HepG2 (cell line): ENCODE measurements at regions not wholly inside any gene's neighbourhood (a gene's known extent, or its start where the extent isn't known, plus 50 kb on each side); places are given as distances from the start of the nearest gene placed in this dataset.

Experiments used
- ATAC-seq: fragments of 200-7000 bp; cut with Tn5 transposase; 3 replicates; pipeline ENCODE4 v1.9.1; 2020; ENCODE audit warnings: mild to moderate bottlenecking, moderate library complexity
- BruUV-seq: library from RNA; stranded (reverse); fragments of 400-500 nt; replicated peaks from 2 replicates; lab custom pipeline; 2021; lab: Mats Ljungman, UMichigan
- CTCF ChIA-PET: fragments of 300-600 bp; formaldehyde crosslinking; extraction: SDS; loops from one replicate; lab custom pipeline; 2021; ENCODE audit warnings: low total read pairs, inconsistent platforms, low intra/inter-chr PET ratio; lab: Yijun Ruan, JAX
- POLR2A ChIA-PET: fragments of 350-600 bp; sonication (Branson Sonifier 250); formaldehyde crosslinking; loops from one replicate; lab custom pipeline; 2020; ENCODE audit warnings: antibody characterized with exemption, inconsistent platforms; lab: Yijun Ruan, JAX
- DNase-seq: peaks from one replicate; pipeline ENCODE4 v3.0.0-alpha.2; 2015; ENCODE audit warnings: low spot score
- FAIRE-seq: peaks from 3 replicates; lab custom pipeline; 2011; peaks lifted over from hg19 to GRCh38; lab: Jason Lieb, UNC
- H2AFZ ChIP-seq: one replicate; pipeline ENCODE4 v1.6.1; 2011; ENCODE audit warnings: low read length, inconsistent platforms
- H3K27ac ChIP-seq: fragments of 300-600 bp; 3 replicates; pipeline ENCODE4 v1.8.0; 2011; ENCODE audit warnings: mixed run types, mild to moderate bottlenecking, mixed read lengths, low read length, inconsistent platforms; ENCODE audit not compliant: insufficient read depth; ENCODE audit errors: extremely low read length
- H3K27me3 ChIP-seq, 2 experiments: fragments of 200-600 bp in 1 of 2; 2 replicates in 1 of 2; 3 replicates in 1 of 2; pipeline versions ENCODE4 v1.6.0 to v1.8.0; 2011; ENCODE audit warnings: low read length in 2 of 2, mild to moderate bottlenecking in 2 of 2, moderate library complexity in 2 of 2, inconsistent platforms in 1 of 2; ENCODE audit not compliant: insufficient read depth in 2 of 2, control insufficient read depth in 1 of 2
- H3K36me3 ChIP-seq, 2 experiments: fragments of 200-600 bp in 1 of 2; replicated peaks in 1 of 2; 2 replicates in 1 of 2; 3 replicates in 1 of 2; pipeline versions ENCODE4 v1.5.1 to v1.8.0; 2011; ENCODE audit warnings: low read length in 2 of 2, inconsistent platforms in 1 of 2; ENCODE audit not compliant: insufficient read depth in 2 of 2, control insufficient read depth in 1 of 2
- H3K4me1 ChIP-seq: 2 replicates; pipeline ENCODE4 v1.5.1; 2012; ENCODE audit warnings: low read length, inconsistent platforms; ENCODE audit not compliant: insufficient read depth
- H3K4me2 ChIP-seq: 2 replicates; pipeline ENCODE4 v1.6.0; 2011; ENCODE audit warnings: low read depth, low read length, inconsistent platforms
- H3K4me3 ChIP-seq, 3 experiments: fragments of 200-600 bp in 1 of 3; sonication (generic), shearing (Covaris generic) in 1 of 3; replicated peaks in 1 of 3; 2 replicates each; pipeline ENCODE4 v1.5.1; 2011 to 2016; ENCODE audit warnings: low read length in 3 of 3, inconsistent platforms in 2 of 3, low read depth in 2 of 3, mild to moderate bottlenecking in 2 of 3, control low read depth in 1 of 3, mixed read lengths in 1 of 3; ENCODE audit not compliant: insufficient read depth in 1 of 3
- H3K79me2 ChIP-seq: one replicate; pipeline ENCODE4 v1.6.1; 2011; ENCODE audit warnings: low read length, inconsistent platforms; ENCODE audit not compliant: insufficient read depth
- H3K9ac ChIP-seq: 2 replicates; pipeline ENCODE4 v1.6.0; 2011; ENCODE audit warnings: mild to moderate bottlenecking, low read depth, low read length, inconsistent platforms; ENCODE audit not compliant: insufficient read depth
- H3K9me3 ChIP-seq: 2 replicates; pipeline ENCODE4 v1.5.1; 2012; ENCODE audit warnings: mild to moderate bottlenecking, low read length
- H4K20me1 ChIP-seq: 2 replicates; pipeline ENCODE4 v1.6.0; 2011; ENCODE audit warnings: inconsistent platforms, mild to moderate bottlenecking, low read length, moderate library complexity; ENCODE audit not compliant: insufficient read depth
- FOXA3 ChIP-seq: IDR thresholded peaks from 2 replicates; pipeline ENCODE4 v1.6.1; 2016; ENCODE audit warnings: missing genetic modification reagents, missing compliant biosample characterization
- GTF2F1 ChIP-seq: fragments of 150-350 bp; IDR thresholded peaks from 2 replicates; pipeline ENCODE4 v1.6.1; 2014; ENCODE audit warnings: low read length
- GZF1 ChIP-seq: sonication (generic); formaldehyde crosslinking; IDR thresholded peaks from 2 replicates; pipeline ENCODE4 v1.5.1; 2020; ENCODE audit warnings: mild to moderate bottlenecking, missing genetic modification reagents
- HNRNPL ChIP-seq: fragments of 200-400 bp; formaldehyde crosslinking; IDR thresholded peaks from 2 replicates; pipeline ENCODE4 v1.6.1; 2017; ENCODE audit warnings: mild to moderate bottlenecking, low read depth, low read length
- HOXD1 ChIP-seq: sonication (generic); formaldehyde crosslinking; IDR thresholded peaks from 2 replicates; pipeline ENCODE4 v1.5.0; 2020; ENCODE audit warnings: missing genetic modification reagents
- MLXIP ChIP-seq: sonication (generic); formaldehyde crosslinking; IDR thresholded peaks from 2 replicates; pipeline ENCODE4 v1.9.0; 2021; ENCODE audit warnings: missing genetic modification reagents, borderline replicate concordance
- NFIB ChIP-seq: sonication (generic); formaldehyde crosslinking; IDR thresholded peaks from 2 replicates; pipeline ENCODE4 v1.9.0; 2021; ENCODE audit warnings: missing genetic modification reagents, mild to moderate bottlenecking, borderline replicate concordance
- NR3C1 ChIP-seq: sonication (generic); formaldehyde crosslinking; IDR thresholded peaks from 2 replicates; pipeline ENCODE4 v1.4.0; 2020; ENCODE audit warnings: missing genetic modification reagents
- RARG ChIP-seq: sonication (generic); formaldehyde crosslinking; IDR thresholded peaks from 2 replicates; pipeline ENCODE4 v1.4.0; 2020; ENCODE audit warnings: low read depth, mild to moderate bottlenecking, missing genetic modification reagents
- ZNF180 ChIP-seq: sonication (generic); formaldehyde crosslinking; IDR thresholded peaks from 2 replicates; pipeline ENCODE4 v1.4.0; 2020; ENCODE audit warnings: low read depth, missing genetic modification reagents, borderline replicate concordance
- ZNF441 ChIP-seq: sonication (generic); formaldehyde crosslinking; IDR thresholded peaks from 2 replicates; pipeline ENCODE4 v1.7.0; 2021; ENCODE audit warnings: missing genetic modification reagents, borderline replicate concordance
- ZSCAN5A ChIP-seq: sonication (generic); formaldehyde crosslinking; IDR thresholded peaks from 2 replicates; pipeline ENCODE4 v1.8.0; 2022; ENCODE audit warnings: mild to moderate bottlenecking, missing genetic modification reagents, borderline replicate concordance
- WGBS: methylation state at CpG from one replicate; pipeline ENCODE4 v1.1.6; 2017; ENCODE audit warnings: low lambda C conversion rate; 5-methylcytosine and 5-hydroxymethylcytosine counted together
- in situ Hi-C: cut with HindIII; loops from 2 replicates; pipeline ENCODE4 v1.10.0; 2017; ENCODE audit warnings: low pct_unique_long_range_greater_than_20kb; ENCODE audit not compliant: extremely low pct_ligation_motif_present
- intact Hi-C: fragments of 100-400 bp; cut with micrococcal nuclease; formaldehyde crosslinking; loops from one replicate; pipeline ENCODE4 v1.10.0; 2022; ENCODE audit not compliant: unreplicated experiment
- TF ChIP-seq, protein P1 (sequence below): sonication (generic); formaldehyde crosslinking; IDR thresholded peaks from 2 replicates; pipeline ENCODE4 v1.5.1; 2020; ENCODE audit warnings: missing genetic modification reagents, mild to moderate bottlenecking, borderline replicate concordance
- TF ChIP-seq, protein P2 (sequence below): sonication (generic); formaldehyde crosslinking; IDR thresholded peaks from 2 replicates; pipeline ENCODE4 v1.8.1; 2023; ENCODE audit warnings: mild to moderate bottlenecking, missing genetic modification reagents

DNA sequence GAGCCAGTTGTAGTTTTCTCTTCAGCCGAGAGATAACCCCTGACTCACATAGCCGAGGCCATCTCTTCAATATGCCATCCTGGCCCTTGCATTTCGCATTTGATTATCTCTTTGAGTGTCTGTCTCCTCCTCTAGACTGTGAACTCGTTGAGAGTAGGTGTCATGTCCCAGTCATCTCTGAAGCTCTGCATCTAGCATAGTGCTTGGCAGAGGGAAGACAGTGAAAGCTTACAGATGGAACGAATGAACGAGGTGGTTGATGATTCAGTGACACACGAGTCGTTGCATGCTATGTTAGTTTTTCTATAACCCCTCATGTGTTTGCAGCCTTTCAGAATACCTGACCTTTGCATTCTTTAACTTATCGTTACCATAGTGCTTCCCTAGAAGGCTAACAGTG lies 59.9 kb upstream of the CYRIA start:
- Histone ChIP-seq H3K9me3 (no peaks in the 10 kb centered on the region), H3K27me3 (no peaks in the 10 kb centered on the region), H3K27ac (no peak overlapping the region), H3K36me3 (no peaks in the 10 kb centered on the region), H3K4me3 (no peak overlapping the region), H3K79me2 (no peaks in the 10 kb centered on the region), H4K20me1 (no peaks in the 10 kb centered on the region), H3K9ac (no peak overlapping the region), H3K4me1 (no peaks in the 10 kb centered on the region), H2AFZ (no peak overlapping the region), H3K4me2 (no peak overlapping the region)
- ATAC-seq (no peak), FAIRE-seq (no peak), DNase-seq (no peak)
- 3% methylated on average over 9 of the region's 9 CpGs for WGBS
- TF ChIP-seq ZNF180 (CRISPR knock-in tag) (no peak), GZF1 (CRISPR knock-in tag) (no peak), RARG (CRISPR knock-in tag) (no peak), NR3C1 (CRISPR knock-in tag) (no peak), GTF2F1 (no peak), ZSCAN5A (CRISPR knock-in tag) (no peak), HNRNPL (no peak), FOXA3 (CRISPR knock-in tag) (no peak), HOXD1 (CRISPR knock-in tag) (no peak), NFIB (CRISPR knock-in tag) (no peak), MLXIP (CRISPR knock-in tag) (no peak), ZNF441 (no peak)
- TF ChIP-seq, protein P1, sequence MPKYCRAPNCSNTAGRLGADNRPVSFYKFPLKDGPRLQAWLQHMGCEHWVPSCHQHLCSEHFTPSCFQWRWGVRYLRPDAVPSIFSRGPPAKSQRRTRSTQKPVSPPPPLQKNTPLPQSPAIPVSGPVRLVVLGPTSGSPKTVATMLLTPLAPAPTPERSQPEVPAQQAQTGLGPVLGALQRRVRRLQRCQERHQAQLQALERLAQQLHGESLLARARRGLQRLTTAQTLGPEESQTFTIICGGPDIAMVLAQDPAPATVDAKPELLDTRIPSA: no peak
- TF ChIP-seq, protein P2, sequence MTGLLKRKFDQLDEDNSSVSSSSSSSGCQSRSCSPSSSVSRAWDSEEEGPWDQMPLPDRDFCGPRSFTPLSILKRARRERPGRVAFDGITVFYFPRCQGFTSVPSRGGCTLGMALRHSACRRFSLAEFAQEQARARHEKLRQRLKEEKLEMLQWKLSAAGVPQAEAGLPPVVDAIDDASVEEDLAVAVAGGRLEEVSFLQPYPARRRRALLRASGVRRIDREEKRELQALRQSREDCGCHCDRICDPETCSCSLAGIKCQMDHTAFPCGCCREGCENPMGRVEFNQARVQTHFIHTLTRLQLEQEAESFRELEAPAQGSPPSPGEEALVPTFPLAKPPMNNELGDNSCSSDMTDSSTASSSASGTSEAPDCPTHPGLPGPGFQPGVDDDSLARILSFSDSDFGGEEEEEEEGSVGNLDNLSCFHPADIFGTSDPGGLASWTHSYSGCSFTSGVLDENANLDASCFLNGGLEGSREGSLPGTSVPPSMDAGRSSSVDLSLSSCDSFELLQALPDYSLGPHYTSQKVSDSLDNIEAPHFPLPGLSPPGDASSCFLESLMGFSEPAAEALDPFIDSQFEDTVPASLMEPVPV (CRISPR knock-in tag): no peak
- BruUV-seq: no TSS peak
- in situ Hi-C loops: no loop called here
- ChIA-PET POLR2A (no interaction called here), CTCF (no interaction called here)
- intact Hi-C loops: no loop called here
